ENCODE measurements at regions not wholly inside any gene's neighbourhood (a gene's known extent, or its start where the extent isn't known, plus 50 kb on each side); places are given as distances from the start of the nearest gene placed in this dataset.
"Not testable (repeated sequence)": the region's sequence is repeated elsewhere in the genome, so short reads cannot be mapped to it uniquely, and the experiment has no call there.

GRCh38 chr18:8920856-8921787 lies 181.4 kb upstream of the NDUFV2 start:
- H3K36me3 ChIP-seq; H3K27me3 ChIP-seq; H3K9me3 ChIP-seq; DNase-seq; H3K4me1 ChIP-seq; in situ Hi-C loops (cut with MboI; ENCODE audit: low pct_ligation_motif_present in 1 of 4, low pct_unique_long_range_greater_than_20kb in 1 of 4, low sequenced_read_pairs in 3 of 4); H3K27ac ChIP-seq; H3K4me3 ChIP-seq; intact Hi-C loops (cut with DNase I; ENCODE audit: low total_unique reads): not testable (repeated sequence)
- 94 to 100% methylated on average over 3 to 7 of the region's 7 CpGs for whole genome bisulfite sequencing, 2 donors (ENCODE audit: low coverage in 1 of 2)

GRCh38 chr18:8926464-8926863 lies 176.0 kb upstream of the NDUFV2 start:
- in situ Hi-C loops (cut with MboI; ENCODE audit: low pct_ligation_motif_present in 1 of 4, low pct_unique_long_range_greater_than_20kb in 1 of 4, low sequenced_read_pairs in 3 of 4), result no loop called here
- no peaks in the 10 kb centered on the region for H3K4me1 ChIP-seq

GRCh38 chr18:8928044-8928443 lies 174.5 kb upstream of the NDUFV2 start:
- no peak overlapping the region for H3K4me3 ChIP-seq
- DNase-seq, result no peak
- H3K36me3 ChIP-seq, result no peaks in the 10 kb centered on the region
- no peak overlapping the region for H3K27ac ChIP-seq
- peaks cover 4 to 16% of the 10 kb centered on the region in 2 donors for H3K9me3 ChIP-seq
- in situ Hi-C loops (cut with MboI; ENCODE audit: low pct_ligation_motif_present in 1 of 4, low pct_unique_long_range_greater_than_20kb in 1 of 4, low sequenced_read_pairs in 3 of 4) (no loop called here), intact Hi-C loops (cut with DNase I; ENCODE audit: low total_unique reads) (no loop called here)
- no peaks in the 10 kb centered on the region for H3K4me1 ChIP-seq
- TF ChIP-seq POLR2AphosphoS5 (IDR thresholded peaks at IDR 0.05) (no peak), POLR2A (IDR thresholded peaks at IDR 0.05) (no peak), EP300 (IDR thresholded peaks at IDR 0.05; ENCODE audit: low read depth) (no peak)
- TF ChIP-seq, protein P1, sequence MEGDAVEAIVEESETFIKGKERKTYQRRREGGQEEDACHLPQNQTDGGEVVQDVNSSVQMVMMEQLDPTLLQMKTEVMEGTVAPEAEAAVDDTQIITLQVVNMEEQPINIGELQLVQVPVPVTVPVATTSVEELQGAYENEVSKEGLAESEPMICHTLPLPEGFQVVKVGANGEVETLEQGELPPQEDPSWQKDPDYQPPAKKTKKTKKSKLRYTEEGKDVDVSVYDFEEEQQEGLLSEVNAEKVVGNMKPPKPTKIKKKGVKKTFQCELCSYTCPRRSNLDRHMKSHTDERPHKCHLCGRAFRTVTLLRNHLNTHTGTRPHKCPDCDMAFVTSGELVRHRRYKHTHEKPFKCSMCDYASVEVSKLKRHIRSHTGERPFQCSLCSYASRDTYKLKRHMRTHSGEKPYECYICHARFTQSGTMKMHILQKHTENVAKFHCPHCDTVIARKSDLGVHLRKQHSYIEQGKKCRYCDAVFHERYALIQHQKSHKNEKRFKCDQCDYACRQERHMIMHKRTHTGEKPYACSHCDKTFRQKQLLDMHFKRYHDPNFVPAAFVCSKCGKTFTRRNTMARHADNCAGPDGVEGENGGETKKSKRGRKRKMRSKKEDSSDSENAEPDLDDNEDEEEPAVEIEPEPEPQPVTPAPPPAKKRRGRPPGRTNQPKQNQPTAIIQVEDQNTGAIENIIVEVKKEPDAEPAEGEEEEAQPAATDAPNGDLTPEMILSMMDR (IDR thresholded peaks at IDR 0.05), result no peak
- no peaks in the 10 kb centered on the region for H3K27me3 ChIP-seq
- 77 to 90% methylated on average over 2 of the region's 2 CpGs for WGBS, 2 donors (ENCODE audit: low coverage in 1 of 2)

More at GRCh38 chr18:8926464-8926863, 176.0 kb upstream of the NDUFV2 start:
- Histone ChIP-seq H3K9me3 (peaks cover 0 to 16% of the 10 kb centered on the region in 2 donors), H3K36me3 (no peaks in the 10 kb centered on the region), H3K27me3 (no peaks in the 10 kb centered on the region), H3K4me3 (no peak overlapping the region), H3K27ac (no peak overlapping the region)
- intact Hi-C loops (cut with DNase I; ENCODE audit: low total_unique reads), result no loop called here
- DNase-seq, result no peak
- TF ChIP-seq, protein P1 (IDR thresholded peaks at IDR 0.05), result no peak
- TF ChIP-seq EP300 (IDR thresholded peaks at IDR 0.05; ENCODE audit: low read depth), result no peak
- WGBS, 2 donors (ENCODE audit: low coverage in 1 of 2), result 74% methylated on average over 2 of the region's 2 CpGs; no CpG with 5 or more reads in 1 of the 2 donors

DNA sequence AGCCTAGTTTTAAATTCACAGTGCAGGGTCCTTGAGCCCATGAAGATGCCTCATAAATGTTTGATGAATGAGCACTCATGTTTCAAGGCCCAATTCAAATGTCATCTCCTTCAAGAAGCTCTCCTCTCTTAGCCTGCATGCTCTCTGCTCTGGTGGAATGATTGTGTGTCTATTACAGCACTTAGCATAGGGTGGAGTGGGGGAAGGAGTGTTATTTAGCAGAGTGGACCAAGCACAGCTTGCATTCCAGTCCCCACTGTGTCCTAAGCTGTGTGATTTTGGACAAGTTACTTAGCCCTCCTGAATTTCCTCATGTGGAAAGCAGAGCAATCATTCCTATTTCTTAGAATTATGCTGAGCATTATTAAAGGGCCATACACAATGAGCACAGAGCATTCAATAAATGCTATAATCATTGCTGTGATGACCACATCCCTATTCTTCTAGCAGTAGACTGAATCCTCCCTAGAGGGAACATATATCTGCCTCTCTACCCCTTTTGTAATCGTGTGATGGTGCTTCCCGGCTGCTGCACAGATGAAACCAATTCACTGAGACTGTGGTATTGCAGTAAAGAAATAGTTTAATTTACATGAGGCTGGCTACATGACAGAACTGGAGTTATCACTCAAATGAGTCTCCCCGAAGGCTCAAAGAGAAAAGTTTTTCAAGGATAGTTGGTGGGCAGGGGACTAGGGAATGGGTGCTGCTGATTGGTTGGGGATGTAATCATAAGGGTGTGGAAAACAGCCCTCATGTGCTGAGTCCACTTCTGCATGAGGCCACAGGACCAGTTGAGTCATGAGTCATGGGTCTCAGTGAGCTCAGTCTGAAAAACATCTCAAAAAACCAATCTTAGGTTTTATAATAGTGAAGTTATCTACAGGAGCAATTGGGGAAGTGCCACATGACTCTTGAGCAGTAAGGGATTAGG lies 173.4 kb upstream of the NDUFV2 start:
- Histone ChIP-seq H3K27ac (no peak overlapping the region), H3K36me3 (no peaks in the 10 kb centered on the region), H3K27me3 (no peaks in the 10 kb centered on the region), H3K4me3 (no peak overlapping the region), H3K9me3 (peaks cover 5 to 16% of the 10 kb centered on the region in 2 donors), H3K4me1 (peaks cover 0 to 4% (median 0%) of the 10 kb centered on the region in 4 donors)
- intact Hi-C loops (cut with DNase I; ENCODE audit: low total_unique reads), result no loop called here
- DNase-seq, result no peak
- in situ Hi-C loops (cut with MboI; ENCODE audit: low pct_ligation_motif_present in 1 of 4, low pct_unique_long_range_greater_than_20kb in 1 of 4, low sequenced_read_pairs in 3 of 4), result no loop called here
- 99 to 100% methylated on average over 1 to 3 of the region's 3 CpGs for WGBS, 2 donors (ENCODE audit: low coverage in 1 of 2)
- TF ChIP-seq POLR2A (IDR thresholded peaks at IDR 0.05) (no peak), EP300 (IDR thresholded peaks at IDR 0.05; ENCODE audit: low read depth) (no peak), POLR2AphosphoS5 (IDR thresholded peaks at IDR 0.05) (no peak)
- TF ChIP-seq, protein P1 (IDR thresholded peaks at IDR 0.05), result no peak

All from transverse colon (tissue), 4 donors.